Prostate gland (tissue), 1 donor: ENCODE measurements at regions not wholly inside any gene's neighbourhood (a gene's known extent, or its start where the extent isn't known, plus 50 kb on each side); places are given as distances from the start of the nearest gene placed in this dataset.

Experiments used
- POLR2A ChIP-seq: fragments of 450-650 bp; IDR thresholded peaks from one replicate; pipeline ENCODE4 v1.6.1; 2016; ENCODE audit warnings: antibody characterized with exemption, mild to moderate bottlenecking
- POLR2AphosphoS5 ChIP-seq: sonication (generic); formaldehyde crosslinking; IDR thresholded peaks from one replicate; pipeline ENCODE4 v1.6.1; 2017; ENCODE audit warnings: antibody characterized with exemption

DNA sequence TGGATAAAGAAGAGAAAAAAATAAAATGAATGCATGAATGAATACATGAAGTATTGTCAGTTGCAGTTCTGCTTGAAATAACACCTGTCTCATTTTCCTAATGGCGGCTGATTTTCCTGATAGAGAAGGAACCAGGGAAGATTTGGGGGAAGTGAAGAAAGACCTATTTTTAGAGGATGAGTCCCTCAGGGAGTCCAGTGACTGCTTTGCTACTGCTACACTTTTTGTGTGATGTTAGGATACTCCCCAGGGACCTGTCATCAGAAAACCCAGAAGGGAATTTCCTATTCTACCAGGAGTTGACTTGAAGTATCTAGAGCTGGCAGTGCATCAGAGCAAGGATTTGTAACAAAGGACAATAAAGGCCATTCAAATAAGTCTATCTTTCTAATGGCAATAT lies 114.8 kb downstream of the MAB21L3 start:
- TF ChIP-seq POLR2AphosphoS5, result no peak
- no peak for TF ChIP-seq POLR2A
